H1 (cell line): ENCODE measurements at regions not wholly inside any gene's neighbourhood (a gene's known extent, or its start where the extent isn't known, plus 50 kb on each side); places are given as distances from the start of the nearest gene placed in this dataset.

Experiments used
- CTCF ChIA-PET: fragments of 300-600 bp; sonication (Branson Sonifier 250); formaldehyde crosslinking; loops from one replicate; lab custom pipeline; 2021; ENCODE audit not compliant: partially characterized antibody; lab: Charles Lee
- POLR2A ChIA-PET: fragments of 300-600 bp; sonication (Branson Sonifier 250); formaldehyde crosslinking; loops from one replicate; lab custom pipeline; 2021; ENCODE audit warnings: inconsistent platforms; ENCODE audit not compliant: partially characterized antibody; lab: Charles Lee
- DNase-seq, 2 experiments: peaks; one replicate each; pipeline versions ENCODE4 v3.0.0 to v3.0.0-alpha.2; 2010 to 2022; ENCODE audit warnings: low spot score in 2 of 2, low read depth in 1 of 2, mixed read lengths in 1 of 2
- FAIRE-seq: peaks from 2 replicates; lab custom pipeline; 2011; peaks lifted over from hg19 to GRCh38; lab: Jason Lieb, UNC
- H2AFZ ChIP-seq: 2 replicates; pipeline ENCODE4 v1.8.1; 2012; ENCODE audit warnings: low read length, inconsistent platforms
- H2AK5ac ChIP-seq: 2 replicates; pipeline ENCODE4 v1.6.1; 2013; ENCODE audit warnings: low read depth, low read length
- H2BK120ac ChIP-seq: replicated peaks from 2 replicates; pipeline ENCODE3; 2013; ENCODE audit warnings: low read depth, low read length, inconsistent platforms
- H2BK12ac ChIP-seq: 2 replicates; pipeline ENCODE4 v1.6.1; 2013; ENCODE audit warnings: low read depth, low read length
- H2BK15ac ChIP-seq: 2 replicates; pipeline ENCODE4 v1.6.1; 2013; ENCODE audit warnings: low read length
- H2BK20ac ChIP-seq: 2 replicates; pipeline ENCODE4 v1.6.1; 2013; ENCODE audit warnings: low read length
- H2BK5ac ChIP-seq: 2 replicates; pipeline ENCODE4 v1.6.1; 2013; ENCODE audit warnings: low read depth, low read length
- H3K14ac ChIP-seq: 2 replicates; pipeline ENCODE4 v1.6.1; 2013; ENCODE audit warnings: inconsistent platforms; ENCODE audit not compliant: insufficient read length
- H3K18ac ChIP-seq: 2 replicates; pipeline ENCODE4 v1.6.1; 2013; ENCODE audit warnings: low read length; ENCODE audit errors: extremely low read depth
- H3K23ac ChIP-seq: 2 replicates; pipeline ENCODE4 v1.6.1; 2013; ENCODE audit warnings: inconsistent platforms; ENCODE audit not compliant: insufficient read length
- H3K23me2 ChIP-seq: 2 replicates; pipeline ENCODE4 v1.6.1; 2013; ENCODE audit warnings: low read depth, low read length
- H3K27ac ChIP-seq: 2 replicates; pipeline ENCODE4 v1.6.1; 2011; ENCODE audit warnings: low read depth, low read length, inconsistent platforms
- H3K27me3 ChIP-seq, 4 experiments: replicated peaks in 1 of 4; 1 replicate in 1 of 4; 2 replicates in 3 of 4; pipeline versions ENCODE4 v1.6.1 to v1.8.1; 2011 to 2013; ENCODE audit warnings: low read length in 3 of 4, mild to moderate bottlenecking in 3 of 4, inconsistent platforms in 2 of 4, mixed read lengths in 2 of 4, moderate library complexity in 1 of 4; ENCODE audit not compliant: control insufficient read depth in 3 of 4, insufficient read depth in 3 of 4; ENCODE audit errors: extremely low read depth in 1 of 4
- H3K36me3 ChIP-seq, 4 experiments: 2 replicates each; pipeline versions ENCODE4 v1.6.1 to v1.8.1; 2011 to 2013; ENCODE audit warnings: mild to moderate bottlenecking in 4 of 4, low read length in 3 of 4, moderate library complexity in 2 of 4, control low read depth in 1 of 4, inconsistent platforms in 1 of 4; ENCODE audit not compliant: insufficient read depth in 4 of 4, control insufficient read depth in 2 of 4
- H3K4ac ChIP-seq: replicated peaks from 2 replicates; pipeline ENCODE3; 2013; ENCODE audit warnings: low read length, low read depth, mixed read lengths, inconsistent platforms; ENCODE audit not compliant: insufficient read length
- H3K4me1 ChIP-seq, 4 experiments: replicated peaks in 1 of 4; 1 replicate in 1 of 4; 2 replicates in 3 of 4; pipeline versions ENCODE4 v1.6.1 to v1.8.1; 2011 to 2013; ENCODE audit warnings: low read length in 3 of 4, inconsistent platforms in 2 of 4, mixed read lengths in 1 of 4; ENCODE audit not compliant: insufficient read depth in 4 of 4, control insufficient read depth in 3 of 4
- H3K4me2 ChIP-seq, 2 experiments: 2 replicates each; pipeline versions ENCODE4 v1.6.1 to v1.8.1; 2011 to 2013; ENCODE audit warnings: low read depth in 2 of 2, low read length in 2 of 2, control low read depth in 1 of 2, inconsistent platforms in 1 of 2, mild to moderate bottlenecking in 1 of 2; ENCODE audit not compliant: insufficient read depth in 1 of 2
- H3K4me3 ChIP-seq, 4 experiments: fragments of 200-600, 300-600 bp in 1 of 4; sonication (generic), shearing (Covaris generic), sonication (Bioruptor Twin) in 1 of 4; 2 replicates each; pipeline versions ENCODE4 v1.5.1 to v1.8.1; 2011 to 2016; ENCODE audit warnings: low read length in 4 of 4, low read depth in 3 of 4, control low read depth in 2 of 4, inconsistent platforms in 2 of 4, mild to moderate bottlenecking in 2 of 4, mixed read lengths in 1 of 4, moderate library complexity in 1 of 4; ENCODE audit not compliant: insufficient read depth in 2 of 4; ENCODE audit errors: extremely low read depth in 1 of 4
- H3K56ac ChIP-seq: replicated peaks from 2 replicates; pipeline ENCODE3; 2013; ENCODE audit warnings: low read depth, mild to moderate bottlenecking, mixed read lengths, low read length, inconsistent platforms; ENCODE audit not compliant: insufficient read length
- H3K79me1 ChIP-seq: 2 replicates; pipeline ENCODE4 v1.6.1; 2013; ENCODE audit warnings: low read depth, low read length, control low read depth
- H3K79me2 ChIP-seq, 2 experiments: 2 replicates each; pipeline versions ENCODE4 v1.6.1 to v1.8.1; 2012 to 2013; ENCODE audit warnings: low read length in 2 of 2, mild to moderate bottlenecking in 2 of 2, inconsistent platforms in 1 of 2; ENCODE audit not compliant: insufficient read depth in 2 of 2, control insufficient read depth in 1 of 2
- H3K9ac ChIP-seq, 4 experiments: replicated peaks in 1 of 4; 1 replicate in 1 of 4; 2 replicates in 3 of 4; pipeline versions ENCODE4 v1.6.1 to v1.8.1; 2011 to 2013; ENCODE audit warnings: low read depth in 3 of 4, low read length in 3 of 4, control low read depth in 2 of 4, mild to moderate bottlenecking in 2 of 4, moderate library complexity in 2 of 4, inconsistent platforms in 1 of 4; ENCODE audit errors: extremely low read depth in 1 of 4
- H3K9me3 ChIP-seq, 2 experiments: 2 replicates each; pipeline versions ENCODE4 v1.6.1 to v1.8.1; 2012 to 2013; ENCODE audit warnings: mild to moderate bottlenecking in 2 of 2, moderate library complexity in 2 of 2, control low read depth in 1 of 2, inconsistent platforms in 1 of 2, low read depth in 1 of 2, low read length in 1 of 2, mixed read lengths in 1 of 2; ENCODE audit not compliant: insufficient read depth in 2 of 2
- H4K20me1 ChIP-seq, 2 experiments: replicated peaks in 1 of 2; 2 replicates each; pipeline versions ENCODE3 to v1.8.1; 2011 to 2013; ENCODE audit warnings: inconsistent platforms in 2 of 2, low read length in 2 of 2, mild to moderate bottlenecking in 1 of 2; ENCODE audit not compliant: insufficient read depth in 2 of 2, control insufficient read depth in 1 of 2
- H4K5ac ChIP-seq: 2 replicates; pipeline ENCODE4 v1.6.1; 2013; ENCODE audit warnings: low read length, low read depth, mixed read lengths, inconsistent platforms; ENCODE audit not compliant: insufficient read length
- H4K8ac ChIP-seq: 2 replicates; pipeline ENCODE4 v1.8.0; 2013; ENCODE audit warnings: mild to moderate bottlenecking, moderate library complexity, low read length, inconsistent platforms; ENCODE audit not compliant: insufficient read depth; ENCODE audit errors: extremely low read depth
- H4K91ac ChIP-seq: replicated peaks from 2 replicates; pipeline ENCODE3; 2013; ENCODE audit warnings: low read length, mixed read lengths, inconsistent platforms; ENCODE audit not compliant: insufficient read length
- KDM5A ChIP-seq: fragments of 200-600 bp; IDR thresholded peaks from 2 replicates; pipeline ENCODE4 v1.7.1; 2012; ENCODE audit warnings: mild to moderate bottlenecking, low read length, inconsistent platforms, mixed read lengths
- WGBS, 2 experiments: shearing (Covaris generic) in 1 of 2; methylation state at CpG; one replicate each; pipeline versions ENCODE4 v1.1.6 to v1.1.7; 2013 to 2015; ENCODE audit warnings: low lambda C conversion rate in 2 of 2, mixed read lengths in 2 of 2, inconsistent platforms in 1 of 2, low coverage in 1 of 2, missing lambda C conversion rate in 1 of 2; ENCODE audit not compliant: insufficient replicate concordance in 2 of 2, insufficient coverage in 1 of 2, insufficient read length in 1 of 2; ENCODE audit errors: extremely low coverage in 1 of 2, missing lambda C conversion rate in 1 of 2; 5-methylcytosine and 5-hydroxymethylcytosine counted together

GRCh38 chr2:180101846-180102245 lies 94.7 kb upstream of the CWC22 start:
- FAIRE-seq (no peak), DNase-seq (no peak)
- Histone ChIP-seq H3K4me1 (no peaks in the 10 kb centered on the region), H2AFZ (no peak overlapping the region), H3K4me2 (no peak overlapping the region), H4K20me1 (no peaks in the 10 kb centered on the region), H3K4me3 (no peak overlapping the region), H3K23ac (no peak overlapping the region), H3K79me2 (no peaks in the 10 kb centered on the region), H3K79me1 (no peaks in the 10 kb centered on the region), H2BK20ac (no peak overlapping the region), H3K14ac (no peak overlapping the region), H2BK5ac (no peak overlapping the region), H4K5ac (no peak overlapping the region), H3K27me3 (no peaks in the 10 kb centered on the region), H3K4ac (no peak overlapping the region), H3K36me3 (no peaks in the 10 kb centered on the region), H2AK5ac (no peak overlapping the region), H2BK15ac (no peak overlapping the region), H3K18ac (no peak overlapping the region), H3K23me2 (no peaks in the 10 kb centered on the region), H2BK12ac (no peak overlapping the region), H3K9me3 (no peaks in the 10 kb centered on the region; a peak in 1 of 4 replicates), H2BK120ac (no peak overlapping the region), H4K91ac (no peak overlapping the region), H3K27ac (no peak overlapping the region), H3K9ac (no peak overlapping the region), H4K8ac (no peak overlapping the region), H3K56ac (no peak overlapping the region)
- 84% methylated on average over 1 of the region's 1 CpG; no CpG with 5 or more reads in 1 of the 2 experiments for WGBS, 2 experiments
- ChIA-PET CTCF (no interaction called here), POLR2A (no interaction called here)
- TF ChIP-seq KDM5A: no peak
